ENCODE measurements at regions not wholly inside any gene's neighbourhood (a gene's known extent, or its start where the extent isn't known, plus 50 kb on each side); places are given as distances from the start of the nearest gene placed in this dataset.

GRCh38 chr5:15010936-15011335 lies 139.4 kb upstream of the ANKH start:
- TF ChIP-seq CTCF (optimal IDR thresholded peaks at IDR 0.05 in 1 of 3, IDR thresholded peaks at IDR 0.05 in 1 of 3, conservative IDR thresholded peaks at IDR 0.05 in 1 of 3; ENCODE audit: extremely low read depth in 1 of 3, insufficient read depth in 2 of 3, low read length in 3 of 3): no peak
- TF ChIP-seq EZH2 (IDR thresholded peaks at IDR 0.05; ENCODE audit: low read length): no peak
